ENCODE measurements at regions not wholly inside any gene's neighbourhood (a gene's known extent, or its start where the extent isn't known, plus 50 kb on each side); places are given as distances from the start of the nearest gene placed in this dataset.

DNA sequence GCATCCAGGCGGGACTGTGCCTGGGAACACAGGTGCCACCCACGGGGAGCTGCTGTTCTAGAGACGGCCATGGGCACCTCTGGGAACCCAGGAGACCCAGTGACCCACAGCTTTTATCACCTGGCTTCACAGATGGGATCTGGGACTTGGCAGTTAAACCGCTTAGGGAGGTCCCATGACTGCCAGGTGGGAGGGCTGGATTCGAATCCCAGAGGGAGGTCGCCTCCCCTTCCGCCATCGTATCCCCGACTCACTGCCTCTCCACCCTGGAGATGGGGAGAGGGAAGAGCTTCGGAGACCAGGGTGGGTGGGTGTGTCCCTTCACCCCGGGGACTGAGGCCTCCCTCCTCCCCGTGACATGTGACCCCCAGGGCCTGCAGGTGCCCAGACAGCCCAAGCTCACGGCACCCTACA, 169.4 kb downstream of the RTP5 start:
- no peak for TF ChIP-seq TAF1 (IDR thresholded peaks at IDR 0.05; ENCODE audit: borderline replicate concordance, insufficient read depth, low read length)
- TF ChIP-seq SIN3A (IDR thresholded peaks at IDR 0.05; ENCODE audit: borderline replicate concordance, insufficient read depth, low read length), result no peak
- no peak for TF ChIP-seq POLR2AphosphoS5 (IDR thresholded peaks at IDR 0.05; ENCODE audit: low read depth, low read length)
- TF ChIP-seq FOXP2 (optimal IDR thresholded peaks at IDR 0.05; ENCODE audit: borderline replicate concordance, extremely low read depth, extremely low read length, insufficient read depth), result no peak
- TF ChIP-seq, protein P1, sequence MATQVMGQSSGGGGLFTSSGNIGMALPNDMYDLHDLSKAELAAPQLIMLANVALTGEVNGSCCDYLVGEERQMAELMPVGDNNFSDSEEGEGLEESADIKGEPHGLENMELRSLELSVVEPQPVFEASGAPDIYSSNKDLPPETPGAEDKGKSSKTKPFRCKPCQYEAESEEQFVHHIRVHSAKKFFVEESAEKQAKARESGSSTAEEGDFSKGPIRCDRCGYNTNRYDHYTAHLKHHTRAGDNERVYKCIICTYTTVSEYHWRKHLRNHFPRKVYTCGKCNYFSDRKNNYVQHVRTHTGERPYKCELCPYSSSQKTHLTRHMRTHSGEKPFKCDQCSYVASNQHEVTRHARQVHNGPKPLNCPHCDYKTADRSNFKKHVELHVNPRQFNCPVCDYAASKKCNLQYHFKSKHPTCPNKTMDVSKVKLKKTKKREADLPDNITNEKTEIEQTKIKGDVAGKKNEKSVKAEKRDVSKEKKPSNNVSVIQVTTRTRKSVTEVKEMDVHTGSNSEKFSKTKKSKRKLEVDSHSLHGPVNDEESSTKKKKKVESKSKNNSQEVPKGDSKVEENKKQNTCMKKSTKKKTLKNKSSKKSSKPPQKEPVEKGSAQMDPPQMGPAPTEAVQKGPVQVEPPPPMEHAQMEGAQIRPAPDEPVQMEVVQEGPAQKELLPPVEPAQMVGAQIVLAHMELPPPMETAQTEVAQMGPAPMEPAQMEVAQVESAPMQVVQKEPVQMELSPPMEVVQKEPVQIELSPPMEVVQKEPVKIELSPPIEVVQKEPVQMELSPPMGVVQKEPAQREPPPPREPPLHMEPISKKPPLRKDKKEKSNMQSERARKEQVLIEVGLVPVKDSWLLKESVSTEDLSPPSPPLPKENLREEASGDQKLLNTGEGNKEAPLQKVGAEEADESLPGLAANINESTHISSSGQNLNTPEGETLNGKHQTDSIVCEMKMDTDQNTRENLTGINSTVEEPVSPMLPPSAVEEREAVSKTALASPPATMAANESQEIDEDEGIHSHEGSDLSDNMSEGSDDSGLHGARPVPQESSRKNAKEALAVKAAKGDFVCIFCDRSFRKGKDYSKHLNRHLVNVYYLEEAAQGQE (IDR thresholded peaks at IDR 0.05; ENCODE audit: insufficient read depth in 1 of 2, low read depth in 2 of 2, low read length in 2 of 2), result no peak

DNA sequence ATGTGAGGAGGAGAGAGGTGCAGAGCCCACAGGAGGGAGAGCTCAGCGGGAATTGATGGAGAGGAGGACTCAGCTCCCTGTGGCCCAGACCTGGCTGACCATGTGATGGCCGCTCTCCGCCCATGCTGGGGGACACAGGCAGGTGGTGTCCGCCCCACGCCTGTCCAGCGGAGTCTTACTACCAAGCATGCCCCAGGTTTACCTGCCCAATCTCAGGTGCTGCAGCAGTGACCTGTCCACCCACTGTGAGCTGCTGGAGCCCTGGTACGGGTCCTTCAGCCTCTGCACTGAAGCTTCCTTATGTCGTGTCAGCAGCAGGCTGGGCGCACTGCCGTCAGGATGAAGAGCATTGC, 170.8 kb downstream of the RTP5 start:
- TF ChIP-seq FOXP2 (optimal IDR thresholded peaks at IDR 0.05; ENCODE audit: borderline replicate concordance, extremely low read depth, extremely low read length, insufficient read depth) (no peak), SIN3A (IDR thresholded peaks at IDR 0.05; ENCODE audit: borderline replicate concordance, insufficient read depth, low read length) (no peak), POLR2AphosphoS5 (IDR thresholded peaks at IDR 0.05; ENCODE audit: low read depth, low read length) (no peak)

DNA sequence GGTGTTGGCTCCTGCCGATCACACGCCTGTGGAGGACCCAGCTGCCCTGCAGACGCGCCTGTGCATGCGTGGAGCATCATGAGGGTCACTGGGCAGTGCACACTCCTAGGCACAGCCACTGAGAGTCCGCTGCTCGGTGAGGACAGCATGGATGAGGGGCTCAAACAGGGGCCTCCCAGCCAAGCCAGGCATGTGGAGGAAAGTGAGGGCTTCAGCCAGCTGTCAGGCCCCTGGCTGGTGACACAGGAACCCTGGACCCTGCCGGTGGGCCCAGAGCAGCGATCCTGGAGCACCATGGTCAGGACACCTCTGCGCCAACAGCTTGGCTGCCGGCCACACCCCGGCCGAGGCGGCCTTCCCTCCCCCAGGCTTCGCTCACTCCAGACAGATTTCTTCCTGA, 171.2 kb downstream of the RTP5 start:
- TF ChIP-seq POLR2AphosphoS5 (IDR thresholded peaks at IDR 0.05; ENCODE audit: low read depth, low read length), result no peak
- TF ChIP-seq, protein P1 (IDR thresholded peaks at IDR 0.05; ENCODE audit: insufficient read depth in 1 of 2, low read depth in 2 of 2, low read length in 2 of 2), result no peak
- TF ChIP-seq TAF1 (IDR thresholded peaks at IDR 0.05; ENCODE audit: borderline replicate concordance, insufficient read depth, low read length), result no peak
- no peak for TF ChIP-seq SIN3A (IDR thresholded peaks at IDR 0.05; ENCODE audit: borderline replicate concordance, insufficient read depth, low read length)
- no peak for TF ChIP-seq FOXP2 (optimal IDR thresholded peaks at IDR 0.05; ENCODE audit: borderline replicate concordance, extremely low read depth, extremely low read length, insufficient read depth)

DNA sequence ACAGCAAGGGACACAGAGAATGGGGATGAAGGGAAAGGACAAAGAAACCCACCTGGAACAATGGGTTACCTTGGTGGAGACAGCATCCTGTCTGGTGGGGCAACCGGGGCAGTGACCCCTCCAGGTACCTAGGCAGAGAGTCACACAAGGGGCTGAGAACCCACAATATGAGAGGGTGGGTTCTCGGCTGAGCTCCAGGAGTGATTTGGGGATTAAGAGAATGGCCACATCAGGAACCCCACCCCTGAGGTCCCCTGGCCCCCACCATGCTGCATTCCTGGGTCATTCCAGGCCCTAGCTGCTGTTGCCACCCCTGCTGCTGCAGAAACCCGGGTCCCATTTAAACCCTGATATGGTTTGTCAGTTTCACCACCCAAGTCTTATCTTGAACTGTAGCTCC, 172.3 kb downstream of the RTP5 start:
- TF ChIP-seq POLR2AphosphoS5 (IDR thresholded peaks at IDR 0.05; ENCODE audit: low read depth, low read length) (no peak), FOXP2 (optimal IDR thresholded peaks at IDR 0.05; ENCODE audit: borderline replicate concordance, extremely low read depth, extremely low read length, insufficient read depth) (no peak), TAF1 (IDR thresholded peaks at IDR 0.05; ENCODE audit: borderline replicate concordance, insufficient read depth, low read length) (no peak)

DNA sequence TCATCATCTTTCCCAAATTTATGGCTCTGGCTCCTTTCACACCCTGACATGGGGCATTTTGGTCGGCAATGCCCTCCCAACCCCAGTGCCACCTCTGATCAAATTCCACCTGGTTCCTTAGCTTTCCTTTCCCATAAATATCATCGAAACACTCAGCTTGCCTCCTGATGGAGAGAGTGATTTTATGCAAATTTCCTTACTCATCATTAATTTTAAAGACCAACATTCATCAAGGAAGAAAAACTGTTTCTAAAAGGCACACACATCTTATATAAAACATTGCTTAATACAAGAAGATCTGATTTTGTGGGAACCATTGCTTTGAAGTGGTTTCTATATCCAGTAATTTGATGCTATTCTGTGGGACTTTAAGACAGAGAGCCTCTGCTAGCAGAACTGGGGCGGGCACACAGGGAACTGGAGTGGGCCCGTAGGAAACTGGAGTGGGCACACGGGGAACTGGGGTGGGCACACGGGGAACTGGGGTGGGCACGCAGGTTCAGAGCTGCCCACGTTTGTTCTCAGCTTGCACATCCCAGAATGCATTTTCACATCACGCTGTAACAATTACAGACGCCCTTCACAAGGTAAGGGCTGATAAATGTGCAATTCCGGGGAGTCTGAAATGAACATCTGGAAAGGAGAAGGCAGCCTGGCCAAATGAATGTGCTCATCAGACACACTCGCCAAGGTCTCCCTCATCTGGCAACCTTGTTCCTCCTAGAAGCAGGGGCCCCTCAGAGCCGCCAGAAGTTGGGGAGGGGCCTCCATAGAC, 174.2 kb downstream of the RTP5 start:
- TF ChIP-seq POLR2AphosphoS5 (IDR thresholded peaks at IDR 0.05; ENCODE audit: low read depth, low read length) (no peak), SIN3A (IDR thresholded peaks at IDR 0.05; ENCODE audit: borderline replicate concordance, insufficient read depth, low read length) (no peak), TAF1 (IDR thresholded peaks at IDR 0.05; ENCODE audit: borderline replicate concordance, insufficient read depth, low read length) (no peak), FOXP2 (optimal IDR thresholded peaks at IDR 0.05; ENCODE audit: borderline replicate concordance, extremely low read depth, extremely low read length, insufficient read depth) (no peak)
- TF ChIP-seq, protein P1 (IDR thresholded peaks at IDR 0.05; ENCODE audit: insufficient read depth in 1 of 2, low read depth in 2 of 2, low read length in 2 of 2), result no peak

- TF ChIP-seq FOXP2 (optimal IDR thresholded peaks at IDR 0.05; ENCODE audit: borderline replicate concordance, extremely low read depth, extremely low read length, insufficient read depth) (no peak), TAF1 (IDR thresholded peaks at IDR 0.05; ENCODE audit: borderline replicate concordance, insufficient read depth, low read length) (no peak), POLR2AphosphoS5 (IDR thresholded peaks at IDR 0.05; ENCODE audit: low read depth, low read length) (no peak), SIN3A (IDR thresholded peaks at IDR 0.05; ENCODE audit: borderline replicate concordance, insufficient read depth, low read length) (no peak)
- TF ChIP-seq, protein P1 (IDR thresholded peaks at IDR 0.05; ENCODE audit: insufficient read depth in 1 of 2, low read depth in 2 of 2, low read length in 2 of 2), result no peak
Observed at GRCh38 chr2:242044313-242044590, 174.7 kb downstream of the RTP5 start.
